ENCODE measurements at regions not wholly inside any gene's neighbourhood (a gene's known extent, or its start where the extent isn't known, plus 50 kb on each side); places are given as distances from the start of the nearest gene placed in this dataset.
A peak's percentile ranks its signal among the peaks of the same experiment; 100 is the strongest.

DNA sequence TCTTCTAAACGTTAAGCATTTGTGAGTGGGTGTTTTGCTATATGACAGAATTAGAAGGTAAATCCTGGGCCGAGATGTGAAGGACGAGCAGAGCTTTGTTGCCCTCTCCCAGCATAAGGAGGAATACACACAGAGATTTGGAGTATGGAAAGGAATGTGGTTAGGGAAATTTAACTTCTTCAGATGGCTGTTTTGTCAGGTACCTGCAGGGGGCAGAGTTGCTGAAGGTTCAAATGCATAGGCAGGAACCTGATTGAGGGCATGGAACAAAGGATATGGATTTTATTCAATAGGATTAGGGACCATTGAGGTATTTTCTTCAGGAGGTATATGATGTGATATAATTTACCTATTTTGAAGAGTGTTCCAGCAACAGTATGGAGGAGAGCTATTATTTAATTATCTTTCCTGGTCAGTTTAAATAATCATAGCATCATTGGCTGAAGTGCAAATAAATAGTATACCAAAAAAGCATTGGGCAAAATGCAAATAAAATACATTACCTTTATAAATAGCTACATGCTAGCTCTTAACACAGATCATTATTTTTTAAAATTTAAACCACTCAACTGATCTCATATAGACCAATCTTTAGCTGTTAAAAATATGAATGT is 143.6 kb downstream of the SLIT2 start:
- Histone ChIP-seq H3K4me1 (no peaks in the 10 kb centered on the region), H3K4me3 (no peak overlapping the region), H3K9me3 (no peaks in the 10 kb centered on the region), H3K27me3 (no peaks in the 10 kb centered on the region), H3K36me3 (no peaks in the 10 kb centered on the region), H3K27ac (no peak overlapping the region)
- 36% methylated on average over 3 of the region's 3 CpGs for WGBS
- no peak for DNase-seq (ENCODE audit: low spot score in 2 of 2)
- no peak for TF ChIP-seq POLR2AphosphoS5 (IDR thresholded peaks at IDR 0.05)
- TF ChIP-seq POLR2A (IDR thresholded peaks at IDR 0.05), result no peak
- no peak for TF ChIP-seq EP300 (IDR thresholded peaks at IDR 0.05)
- TF ChIP-seq CTCF (IDR thresholded peaks at IDR 0.05), result peak in 1 of 2 donors; percentile 23

DNA sequence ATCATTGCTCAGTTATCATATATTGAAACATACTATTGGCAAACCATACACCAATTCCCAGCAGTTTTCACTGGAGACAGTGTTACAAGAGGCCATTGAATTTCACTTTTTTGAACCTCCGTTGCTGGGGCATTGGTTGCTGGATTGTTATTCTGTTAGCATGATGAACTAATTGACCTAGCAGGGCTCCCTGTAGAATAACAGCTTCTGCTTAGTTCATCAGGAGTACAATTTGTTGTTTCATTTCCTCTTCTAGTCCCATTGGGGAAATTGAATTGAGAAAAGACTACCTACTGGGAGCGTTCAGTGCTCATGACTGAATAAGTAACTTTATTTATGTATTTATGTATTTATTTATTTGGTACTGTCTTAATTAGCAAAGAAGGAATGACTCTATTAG is 151.6 kb downstream of the SLIT2 start:
- H3K4me1 ChIP-seq, result no peaks in the 10 kb centered on the region
- 52% methylated on average over 2 of the region's 2 CpGs for WGBS
- DNase-seq (ENCODE audit: low spot score in 2 of 2), result no peak
- H3K27me3 ChIP-seq, result no peaks in the 10 kb centered on the region
- H3K4me3 ChIP-seq, result no peak overlapping the region
- H3K27ac ChIP-seq, result no peak overlapping the region
- no peak for TF ChIP-seq POLR2AphosphoS5 (IDR thresholded peaks at IDR 0.05)
- no peak for TF ChIP-seq EP300 (IDR thresholded peaks at IDR 0.05)
- TF ChIP-seq POLR2A (IDR thresholded peaks at IDR 0.05), result no peak
- TF ChIP-seq CTCF (IDR thresholded peaks at IDR 0.05), result no peak
- no peaks in the 10 kb centered on the region for H3K36me3 ChIP-seq
- H3K9me3 ChIP-seq, result no peaks in the 10 kb centered on the region

GRCh38 chr4:20403846-20404245 is 152.1 kb downstream of the SLIT2 start:
- H3K4me3 ChIP-seq, result no peak overlapping the region
- H3K9me3 ChIP-seq, result no peaks in the 10 kb centered on the region
- H3K27ac ChIP-seq, result no peak overlapping the region
- no peaks in the 10 kb centered on the region for H3K27me3 ChIP-seq
- 84% methylated on average over 1 of the region's 1 CpG for WGBS
- H3K4me1 ChIP-seq, result no peaks in the 10 kb centered on the region
- TF ChIP-seq EP300 (IDR thresholded peaks at IDR 0.05) (no peak), CTCF (IDR thresholded peaks at IDR 0.05) (no peak), POLR2A (IDR thresholded peaks at IDR 0.05) (no peak), POLR2AphosphoS5 (IDR thresholded peaks at IDR 0.05) (no peak)
- no peak for DNase-seq (ENCODE audit: low spot score in 2 of 2)
- no peaks in the 10 kb centered on the region for H3K36me3 ChIP-seq

DNA sequence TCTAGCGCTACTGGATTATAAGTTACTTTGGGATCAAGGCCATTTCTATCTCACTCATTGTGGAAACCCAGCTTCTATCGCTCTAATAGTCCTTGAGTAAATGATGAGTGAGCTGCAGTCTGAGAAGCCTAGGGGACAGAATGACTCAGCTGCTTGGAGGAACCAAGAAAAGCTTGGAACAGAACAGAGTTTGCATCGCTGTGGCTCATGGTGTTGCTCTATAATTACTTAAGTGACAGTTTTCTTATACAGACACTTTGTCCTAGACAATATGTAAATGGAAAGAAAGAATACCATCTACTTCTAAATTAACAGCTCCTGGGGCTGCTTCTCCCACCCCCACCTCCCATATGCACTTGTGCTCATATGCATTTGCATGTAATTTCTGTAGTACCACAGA is 156.9 kb downstream of the SLIT2 start:
- no peaks in the 10 kb centered on the region for H3K4me1 ChIP-seq
- no peak overlapping the region for H3K4me3 ChIP-seq
- no peak overlapping the region for H3K27ac ChIP-seq
- DNase-seq (ENCODE audit: low spot score in 2 of 2), result no peak
- WGBS, result 87% methylated on average over 3 of the region's 3 CpGs
- H3K9me3 ChIP-seq, result no peaks in the 10 kb centered on the region
- H3K27me3 ChIP-seq, result no peaks in the 10 kb centered on the region
- TF ChIP-seq POLR2A (IDR thresholded peaks at IDR 0.05) (no peak), EP300 (IDR thresholded peaks at IDR 0.05) (no peak), CTCF (IDR thresholded peaks at IDR 0.05) (no peak), POLR2AphosphoS5 (IDR thresholded peaks at IDR 0.05) (no peak)
- no peaks in the 10 kb centered on the region for H3K36me3 ChIP-seq

- no peak for DNase-seq (ENCODE audit: low spot score in 2 of 2)
- Histone ChIP-seq H3K36me3 (no peaks in the 10 kb centered on the region), H3K27me3 (no peaks in the 10 kb centered on the region), H3K27ac (no peak overlapping the region), H3K4me1 (no peaks in the 10 kb centered on the region), H3K4me3 (no peak overlapping the region), H3K9me3 (no peaks in the 10 kb centered on the region)
- TF ChIP-seq CTCF (IDR thresholded peaks at IDR 0.05), result no peak
- TF ChIP-seq POLR2A (IDR thresholded peaks at IDR 0.05), result no peak
- no peak for TF ChIP-seq EP300 (IDR thresholded peaks at IDR 0.05)
- no peak for TF ChIP-seq POLR2AphosphoS5 (IDR thresholded peaks at IDR 0.05)
- 72% methylated on average over 1 of the region's 1 CpG for WGBS
These were observed 160.4 kb downstream of the SLIT2 start for GRCh38 chr4:20412072-20412471.

Data from suprapubic skin (tissue), 4 donors.